ENCODE measurements at regions not wholly inside any gene's neighbourhood (a gene's known extent, or its start where the extent isn't known, plus 50 kb on each side); places are given as distances from the start of the nearest gene placed in this dataset.
"Not testable (repeated sequence)": the region's sequence is repeated elsewhere in the genome, so short reads cannot be mapped to it uniquely, and the experiment has no call there.

GRCh38 chr19:23535901-23536300 lies 140.6 kb upstream of the ZNF91 start:
- H3K9me3 ChIP-seq (ENCODE audit: control insufficient read depth, insufficient read depth, low read depth, low read length): peaks cover 44% of the 10 kb centered on the region
- not testable (repeated sequence) for H3K27ac ChIP-seq (ENCODE audit: low read depth, low read length); H3K4me3 ChIP-seq (ENCODE audit: low read depth, low read length); H3K4me1 ChIP-seq (ENCODE audit: control insufficient read depth, insufficient read depth, low read length); H3K36me3 ChIP-seq (ENCODE audit: control insufficient read depth, insufficient read depth, low read length); H3K27me3 ChIP-seq (ENCODE audit: control insufficient read depth, insufficient read depth, low read length); H3K9ac ChIP-seq (ENCODE audit: low read length)

GRCh38 chr19:23533441-23533840 lies 138.2 kb upstream of the ZNF91 start:
- H3K36me3 ChIP-seq (ENCODE audit: control insufficient read depth, insufficient read depth, low read length); H3K4me1 ChIP-seq (ENCODE audit: control insufficient read depth, insufficient read depth, low read length); H3K27ac ChIP-seq (ENCODE audit: low read depth, low read length); H3K9ac ChIP-seq (ENCODE audit: low read length); H3K27me3 ChIP-seq (ENCODE audit: control insufficient read depth, insufficient read depth, low read length); H3K4me3 ChIP-seq (ENCODE audit: low read depth, low read length): not testable (repeated sequence)
- H3K9me3 ChIP-seq (ENCODE audit: control insufficient read depth, insufficient read depth, low read depth, low read length): peaks cover 56% of the 10 kb centered on the region

GRCh38 chr19:23531976-23532375 lies 136.7 kb upstream of the ZNF91 start:
- Histone ChIP-seq H3K9ac (ENCODE audit: low read length) (no peak overlapping the region), H3K36me3 (ENCODE audit: control insufficient read depth, insufficient read depth, low read length) (no peaks in the 10 kb centered on the region), H3K27ac (ENCODE audit: low read depth, low read length) (no peak overlapping the region), H3K27me3 (ENCODE audit: control insufficient read depth, insufficient read depth, low read length) (no peaks in the 10 kb centered on the region), H3K9me3 (ENCODE audit: control insufficient read depth, insufficient read depth, low read depth, low read length) (peaks cover 67% of the 10 kb centered on the region), H3K4me3 (ENCODE audit: low read depth, low read length) (no peak overlapping the region), H3K4me1 (ENCODE audit: control insufficient read depth, insufficient read depth, low read length) (no peaks in the 10 kb centered on the region)

GRCh38 chr19:23531231-23531790 lies 136.0 kb upstream of the ZNF91 start:
- Histone ChIP-seq H3K4me1 (ENCODE audit: control insufficient read depth, insufficient read depth, low read length) (no peaks in the 10 kb centered on the region), H3K9me3 (ENCODE audit: control insufficient read depth, insufficient read depth, low read depth, low read length) (peaks cover 71% of the 10 kb centered on the region), H3K27ac (ENCODE audit: low read depth, low read length) (no peak overlapping the region), H3K36me3 (ENCODE audit: control insufficient read depth, insufficient read depth, low read length) (no peaks in the 10 kb centered on the region), H3K4me3 (ENCODE audit: low read depth, low read length) (no peak overlapping the region), H3K27me3 (ENCODE audit: control insufficient read depth, insufficient read depth, low read length) (no peaks in the 10 kb centered on the region), H3K9ac (ENCODE audit: low read length) (no peak overlapping the region)

GRCh38 chr19:23528376-23528775 lies 133.1 kb upstream of the ZNF91 start:
- H3K27ac ChIP-seq (ENCODE audit: low read depth, low read length): no peak overlapping the region
- peaks cover 73% of the 10 kb centered on the region for H3K9me3 ChIP-seq (ENCODE audit: control insufficient read depth, insufficient read depth, low read depth, low read length)
- H3K9ac ChIP-seq (ENCODE audit: low read length): no peak overlapping the region
- H3K27me3 ChIP-seq (ENCODE audit: control insufficient read depth, insufficient read depth, low read length): no peaks in the 10 kb centered on the region
- H3K36me3 ChIP-seq (ENCODE audit: control insufficient read depth, insufficient read depth, low read length): no peaks in the 10 kb centered on the region
- no peak overlapping the region for H3K4me3 ChIP-seq (ENCODE audit: low read depth, low read length)
- H3K4me1 ChIP-seq (ENCODE audit: control insufficient read depth, insufficient read depth, low read length): no peaks in the 10 kb centered on the region

- Histone ChIP-seq H3K4me1 (ENCODE audit: control insufficient read depth, insufficient read depth, low read length) (no peaks in the 10 kb centered on the region), H3K9me3 (ENCODE audit: control insufficient read depth, insufficient read depth, low read depth, low read length) (peaks cover 71% of the 10 kb centered on the region), H3K27ac (ENCODE audit: low read depth, low read length) (no peak overlapping the region), H3K9ac (ENCODE audit: low read length) (no peak overlapping the region), H3K4me3 (ENCODE audit: low read depth, low read length) (no peak overlapping the region), H3K36me3 (ENCODE audit: control insufficient read depth, insufficient read depth, low read length) (no peaks in the 10 kb centered on the region), H3K27me3 (ENCODE audit: control insufficient read depth, insufficient read depth, low read length) (no peaks in the 10 kb centered on the region)
These were observed 132.5 kb upstream of the ZNF91 start for GRCh38 chr19:23527797-23528196.

- no peaks in the 10 kb centered on the region for H3K27me3 ChIP-seq (ENCODE audit: control insufficient read depth, insufficient read depth, low read length)
- H3K4me3 ChIP-seq (ENCODE audit: low read depth, low read length): no peak overlapping the region
- no peaks in the 10 kb centered on the region for H3K4me1 ChIP-seq (ENCODE audit: control insufficient read depth, insufficient read depth, low read length)
- no peak overlapping the region for H3K9ac ChIP-seq (ENCODE audit: low read length)
- peaks cover 70% of the 10 kb centered on the region for H3K9me3 ChIP-seq (ENCODE audit: control insufficient read depth, insufficient read depth, low read depth, low read length)
- no peaks in the 10 kb centered on the region for H3K36me3 ChIP-seq (ENCODE audit: control insufficient read depth, insufficient read depth, low read length)
- no peak overlapping the region for H3K27ac ChIP-seq (ENCODE audit: low read depth, low read length)
These were observed 131.0 kb upstream of the ZNF91 start for GRCh38 chr19:23526302-23526701.

- Histone ChIP-seq H3K27me3 (ENCODE audit: control insufficient read depth, insufficient read depth, low read length) (no peaks in the 10 kb centered on the region), H3K27ac (ENCODE audit: low read depth, low read length) (no peak overlapping the region), H3K36me3 (ENCODE audit: control insufficient read depth, insufficient read depth, low read length) (no peaks in the 10 kb centered on the region), H3K9ac (ENCODE audit: low read length) (no peak overlapping the region), H3K4me3 (ENCODE audit: low read depth, low read length) (no peak overlapping the region), H3K9me3 (ENCODE audit: control insufficient read depth, insufficient read depth, low read depth, low read length) (peaks cover 70% of the 10 kb centered on the region), H3K4me1 (ENCODE audit: control insufficient read depth, insufficient read depth, low read length) (no peaks in the 10 kb centered on the region)
These were observed 130.1 kb upstream of the ZNF91 start for GRCh38 chr19:23525276-23525852.

GRCh38 chr19:23523863-23524262 lies 128.6 kb upstream of the ZNF91 start:
- H3K9me3 ChIP-seq (ENCODE audit: control insufficient read depth, insufficient read depth, low read depth, low read length): peaks cover 56% of the 10 kb centered on the region
- no peaks in the 10 kb centered on the region for H3K36me3 ChIP-seq (ENCODE audit: control insufficient read depth, insufficient read depth, low read length)
- H3K27ac ChIP-seq (ENCODE audit: low read depth, low read length): no peak overlapping the region
- no peak overlapping the region for H3K4me3 ChIP-seq (ENCODE audit: low read depth, low read length)
- no peaks in the 10 kb centered on the region for H3K4me1 ChIP-seq (ENCODE audit: control insufficient read depth, insufficient read depth, low read length)
- H3K9ac ChIP-seq (ENCODE audit: low read length): no peak overlapping the region
- no peaks in the 10 kb centered on the region for H3K27me3 ChIP-seq (ENCODE audit: control insufficient read depth, insufficient read depth, low read length)

GRCh38 chr19:23522431-23522830 lies 127.2 kb upstream of the ZNF91 start:
- Histone ChIP-seq H3K27ac (ENCODE audit: low read depth, low read length) (no peak overlapping the region), H3K9ac (ENCODE audit: low read length) (no peak overlapping the region), H3K4me3 (ENCODE audit: low read depth, low read length) (no peak overlapping the region), H3K9me3 (ENCODE audit: control insufficient read depth, insufficient read depth, low read depth, low read length) (peaks cover 44% of the 10 kb centered on the region), H3K27me3 (ENCODE audit: control insufficient read depth, insufficient read depth, low read length) (no peaks in the 10 kb centered on the region), H3K36me3 (ENCODE audit: control insufficient read depth, insufficient read depth, low read length) (no peaks in the 10 kb centered on the region), H3K4me1 (ENCODE audit: control insufficient read depth, insufficient read depth, low read length) (0 out of 2 replicates have a peak, but pooled peaks cover 6% of the 10 kb centered on the region)

GRCh38 chr19:23521471-23521870 lies 126.2 kb upstream of the ZNF91 start:
- no peaks in the 10 kb centered on the region for H3K36me3 ChIP-seq (ENCODE audit: control insufficient read depth, insufficient read depth, low read length)
- H3K27ac ChIP-seq (ENCODE audit: low read depth, low read length): no peak overlapping the region
- H3K4me1 ChIP-seq (ENCODE audit: control insufficient read depth, insufficient read depth, low read length): 0 out of 2 replicates have a peak, but pooled peaks cover 6% of the 10 kb centered on the region
- H3K9ac ChIP-seq (ENCODE audit: low read length): no peak overlapping the region
- no peak overlapping the region for H3K4me3 ChIP-seq (ENCODE audit: low read depth, low read length)
- H3K9me3 ChIP-seq (ENCODE audit: control insufficient read depth, insufficient read depth, low read depth, low read length): peaks cover 40% of the 10 kb centered on the region
- H3K27me3 ChIP-seq (ENCODE audit: control insufficient read depth, insufficient read depth, low read length): no peaks in the 10 kb centered on the region

Data from HUES6 (cell line).